Stimulated activated CD8-positive, alpha-beta memory T cell treated with anti-CD3 and anti-CD28 coated beads, Interleukin-2, amount 100 ng/mL, for 48 hours (primary cell): ENCODE measurements at regions not wholly inside any gene's neighbourhood (a gene's known extent, or its start where the extent isn't known, plus 50 kb on each side); places are given as distances from the start of the nearest gene placed in this dataset.
"Not testable (repeated sequence)": the region's sequence is repeated elsewhere in the genome, so short reads cannot be mapped to it uniquely, and the experiment has no call there.

Source experiments
- DNase-seq, 2 donors: peaks; one replicate each; pipeline ENCODE4 v3.0.0-alpha.2; 2020; ENCODE audit warnings: low read depth in 2 of 2

DNA sequence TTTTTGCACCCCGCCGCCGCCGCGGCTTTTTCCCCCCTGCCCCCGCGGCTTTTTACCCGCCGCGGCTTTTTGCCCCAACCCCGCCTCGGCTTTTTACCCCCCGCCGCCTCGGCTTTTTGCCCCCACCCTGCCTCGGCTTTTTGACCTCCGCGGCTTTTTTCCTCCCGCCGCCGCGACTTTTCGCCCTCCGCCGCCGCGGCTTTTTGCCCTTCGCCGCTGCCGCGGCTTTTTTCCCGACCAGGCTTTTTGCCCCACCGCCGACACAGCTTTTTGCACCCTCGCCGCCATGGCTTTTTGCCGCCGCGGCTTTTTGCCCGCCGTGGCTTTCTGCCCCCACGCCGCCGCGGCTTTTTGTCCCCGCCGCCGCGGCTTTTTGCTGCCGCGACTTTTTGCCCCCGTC is 137.0 kb upstream of the TP53TG3D start:
- DNase-seq: no peak

DNA sequence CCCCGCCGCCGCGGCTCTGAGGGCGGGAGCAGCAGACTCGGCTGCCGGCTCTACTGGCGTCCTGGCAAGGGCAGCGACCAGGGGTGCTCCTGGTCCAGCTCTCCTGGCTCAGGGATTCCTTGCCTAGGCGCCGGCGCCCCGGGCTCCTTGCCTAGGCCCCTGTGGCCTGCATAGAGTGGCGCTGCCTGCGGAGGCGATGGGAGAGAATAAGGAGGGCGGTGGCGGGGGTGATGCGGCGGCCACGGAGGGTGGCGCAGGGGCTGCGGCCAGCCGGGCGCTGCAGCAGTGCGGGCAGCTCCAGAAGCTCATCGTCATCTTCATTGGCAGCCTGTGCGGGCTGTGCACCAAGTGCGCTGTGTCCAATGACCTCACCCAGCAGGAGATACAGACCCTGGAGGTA is 136.6 kb upstream of the TP53TG3D start:
- not testable (repeated sequence) for DNase-seq

DNA sequence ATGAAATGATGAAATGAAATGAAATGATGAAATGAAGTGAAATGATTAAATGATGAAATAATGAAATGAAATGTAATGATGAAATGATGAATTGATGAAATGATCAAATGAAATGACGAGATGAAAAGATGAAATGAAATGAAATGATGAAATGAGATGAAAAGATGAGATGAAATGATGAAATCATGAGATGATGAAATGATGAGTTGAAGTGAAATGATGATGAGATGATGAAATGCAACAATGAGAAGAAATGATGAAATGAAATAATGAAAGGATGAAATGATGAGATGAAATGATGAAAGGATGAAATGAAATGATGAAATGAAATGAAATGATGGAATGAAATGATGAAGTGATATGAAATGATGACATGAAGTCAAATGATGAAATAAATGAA is 132.7 kb upstream of the TP53TG3D start:
- DNase-seq: not testable (repeated sequence)

DNA sequence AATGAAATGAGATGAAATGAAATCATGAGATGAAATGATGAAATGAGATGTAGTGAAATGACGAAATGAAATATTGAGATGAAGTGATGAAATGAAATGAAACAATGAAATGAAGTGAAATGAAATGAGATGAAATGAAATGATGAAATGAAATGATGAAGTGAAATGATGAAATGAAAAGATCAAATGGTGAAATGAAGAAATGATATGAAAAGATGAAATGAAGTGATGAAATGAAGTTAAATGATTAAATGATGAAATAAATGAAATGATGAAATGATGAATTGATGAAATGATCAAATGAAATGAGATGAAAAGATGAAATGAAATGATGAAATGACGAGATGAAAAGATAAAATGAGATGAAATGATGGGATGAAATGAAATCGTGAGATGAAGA is 132.3 kb upstream of the TP53TG3D start:
- DNase-seq: not testable (repeated sequence)

DNA sequence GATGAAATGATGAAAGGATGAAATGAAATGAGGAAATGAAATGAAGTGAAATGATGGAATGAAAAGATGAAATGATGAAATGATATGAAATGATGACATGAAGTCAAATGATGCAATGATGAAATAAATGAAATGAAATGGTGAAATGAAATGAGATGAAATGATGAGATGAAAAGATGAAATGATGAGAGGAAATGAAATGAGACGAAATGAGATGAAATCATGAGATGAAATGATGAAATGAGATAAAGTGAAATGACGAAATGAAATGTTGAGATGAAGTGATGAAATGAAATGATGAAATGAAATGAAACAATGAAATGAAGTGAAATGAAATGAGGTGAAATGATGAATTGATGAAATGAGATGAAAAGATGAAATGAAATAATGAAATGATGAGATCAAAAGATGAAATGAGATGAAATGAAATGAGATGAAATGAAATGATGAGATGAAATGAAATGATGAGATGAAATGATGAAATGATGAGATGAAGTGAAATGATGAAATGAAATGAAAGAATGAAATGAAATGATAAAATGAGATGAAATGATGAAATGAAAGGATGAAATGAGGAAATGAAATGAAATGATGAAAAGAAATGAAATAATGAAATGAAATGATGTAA is 131.7 kb upstream of the TP53TG3D start:
- not testable (repeated sequence) for DNase-seq

DNA sequence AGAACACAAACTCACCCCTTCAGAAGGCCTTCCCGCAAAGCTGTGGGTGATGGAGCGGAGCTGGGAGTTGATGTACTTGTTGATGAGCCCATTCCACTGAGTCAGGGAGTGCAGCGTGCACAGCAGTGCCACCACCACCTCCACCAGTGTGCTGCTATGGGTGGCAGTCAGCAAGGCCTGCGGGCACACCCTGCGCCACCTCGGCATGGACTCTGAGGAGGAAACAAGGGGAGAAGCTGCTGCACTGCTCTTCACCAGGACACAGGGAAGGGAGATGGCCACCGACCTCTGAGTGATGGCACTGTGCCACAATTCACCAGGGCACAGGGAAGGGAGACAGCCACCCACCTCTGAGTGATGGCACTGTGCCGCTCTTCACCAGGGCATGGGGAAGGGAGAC is 100.7 kb upstream of the TP53TG3D start:
- not testable (repeated sequence) for DNase-seq

DNA sequence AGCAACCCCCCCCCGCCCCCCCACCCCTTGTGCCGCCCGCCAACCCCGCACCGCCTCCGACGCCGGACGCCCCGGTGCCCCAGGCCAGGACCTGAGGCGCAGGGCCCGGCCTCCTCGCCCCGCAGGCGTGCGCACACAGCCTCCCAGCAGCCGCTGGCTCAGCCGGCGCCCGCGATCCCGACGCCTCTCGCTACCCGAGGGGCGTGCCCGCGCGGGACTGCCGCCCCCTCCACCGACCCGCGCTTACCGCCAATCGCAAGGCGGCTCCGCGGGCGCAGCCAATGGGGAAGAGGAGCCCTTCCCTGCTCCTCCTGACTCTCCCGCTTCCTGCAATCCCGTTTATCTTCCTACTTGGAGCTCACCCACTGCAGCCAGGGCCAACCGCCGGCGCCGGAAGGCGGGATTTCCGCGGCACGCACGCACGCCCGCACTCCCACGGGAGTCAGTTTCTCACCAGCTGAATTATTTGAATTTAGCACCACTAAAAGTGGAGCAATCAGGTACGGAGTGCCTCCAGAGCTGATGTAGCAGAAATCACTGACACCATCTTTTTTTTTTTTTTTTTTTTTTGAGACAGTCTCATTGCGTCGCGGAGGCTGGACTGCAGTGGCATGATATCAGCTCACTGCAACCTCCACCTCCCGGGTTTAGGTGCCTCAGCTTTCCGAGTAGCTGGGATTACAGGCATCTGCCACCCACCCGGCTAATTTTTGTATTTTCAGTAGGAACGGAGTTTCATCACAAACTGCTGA is 65.0 kb upstream of the TP53TG3D start:
- not testable (repeated sequence) for DNase-seq

DNA sequence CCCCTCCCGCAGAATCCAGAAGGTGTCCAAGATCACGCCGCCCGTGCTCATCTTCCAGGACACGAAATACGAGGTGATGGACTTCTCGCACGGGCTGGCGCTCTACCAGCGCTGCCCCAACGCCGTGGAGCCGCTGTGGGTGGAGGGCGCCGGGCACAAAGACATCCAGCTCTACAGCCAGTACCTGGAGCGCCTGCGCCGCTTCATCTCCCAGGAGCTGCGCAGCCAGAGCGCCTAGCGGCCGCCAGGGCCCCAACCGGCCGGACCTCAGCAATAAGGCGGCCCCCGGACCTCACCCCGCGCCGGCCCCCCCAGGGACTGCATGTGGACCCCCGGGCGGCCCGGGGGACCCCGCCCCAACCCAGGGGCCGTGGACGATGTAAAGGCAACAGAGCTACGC is 50.5 kb upstream of the TP53TG3D start:
- DNase-seq: not testable (repeated sequence)
